Retina (tissue), 1 donor: ENCODE measurements at regions not wholly inside any gene's neighbourhood (a gene's known extent, or its start where the extent isn't known, plus 50 kb on each side); places are given as distances from the start of the nearest gene placed in this dataset.
"Not testable (repeated sequence)": the region's sequence is repeated elsewhere in the genome, so short reads cannot be mapped to it uniquely, and the experiment has no call there.

Experiments
- DNase-seq: peaks from one replicate; pipeline ENCODE4 v3.0.0-alpha.2; 2016

DNA sequence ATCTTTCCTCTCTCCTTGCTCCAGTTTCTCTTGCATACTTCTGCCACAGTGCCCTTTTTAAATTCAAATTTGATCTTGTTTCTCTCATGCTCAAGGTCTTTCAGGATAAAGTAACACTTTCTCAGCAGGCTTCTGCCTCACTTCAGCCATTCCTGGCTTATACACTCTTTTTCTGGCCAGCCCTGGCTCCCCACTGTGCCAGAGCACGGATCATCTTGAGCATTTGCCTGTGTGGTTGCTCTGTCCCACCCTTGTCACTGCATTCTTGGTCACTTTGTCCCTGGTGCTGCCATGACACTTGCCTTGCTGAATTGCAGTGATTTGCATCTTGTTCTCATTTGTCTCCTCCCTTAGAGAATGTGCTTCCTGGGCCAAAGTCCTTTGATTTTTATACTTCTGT is 634.3 kb downstream of the TMEM182 start:
- no peak for DNase-seq

DNA sequence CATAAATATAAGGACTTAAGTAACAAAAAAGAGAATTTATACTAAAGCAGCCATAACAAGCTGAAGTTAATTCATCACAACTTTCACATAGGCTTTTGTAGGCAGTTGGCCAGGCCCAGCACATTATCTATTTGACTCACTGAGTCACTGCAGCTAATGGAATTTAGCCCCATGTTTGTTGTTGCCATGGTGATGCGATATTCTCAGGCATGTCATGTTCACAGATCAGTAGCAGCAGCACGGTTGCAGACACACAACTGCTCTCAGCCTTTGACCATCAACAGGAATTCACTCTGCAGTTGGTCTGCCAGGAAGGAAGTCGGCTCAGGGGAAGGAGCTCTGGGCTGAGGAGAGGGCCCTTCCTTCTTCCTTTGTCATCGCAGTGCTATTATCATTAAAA is 639.8 kb downstream of the TMEM182 start:
- peak; percentile 58 for DNase-seq

DNA sequence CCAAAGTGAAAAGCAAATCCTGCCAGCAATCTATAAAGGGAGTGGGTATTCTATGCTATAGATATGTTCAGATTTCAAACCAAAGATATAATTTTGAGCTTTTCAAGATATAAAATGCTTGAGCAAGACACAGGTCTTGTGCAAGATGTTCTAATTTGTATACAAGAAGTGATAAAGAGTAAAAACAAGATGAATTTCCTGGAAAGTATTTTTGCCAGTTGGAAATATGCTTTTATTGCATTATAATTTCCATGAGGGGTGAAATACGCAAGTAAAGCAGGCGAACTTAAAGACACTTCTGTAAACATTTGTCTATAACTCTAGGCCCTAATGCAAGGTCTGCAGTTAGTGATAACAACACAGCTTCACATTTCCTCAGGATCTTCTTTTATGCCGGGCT is 640.5 kb downstream of the TMEM182 start:
- no peak for DNase-seq

DNA sequence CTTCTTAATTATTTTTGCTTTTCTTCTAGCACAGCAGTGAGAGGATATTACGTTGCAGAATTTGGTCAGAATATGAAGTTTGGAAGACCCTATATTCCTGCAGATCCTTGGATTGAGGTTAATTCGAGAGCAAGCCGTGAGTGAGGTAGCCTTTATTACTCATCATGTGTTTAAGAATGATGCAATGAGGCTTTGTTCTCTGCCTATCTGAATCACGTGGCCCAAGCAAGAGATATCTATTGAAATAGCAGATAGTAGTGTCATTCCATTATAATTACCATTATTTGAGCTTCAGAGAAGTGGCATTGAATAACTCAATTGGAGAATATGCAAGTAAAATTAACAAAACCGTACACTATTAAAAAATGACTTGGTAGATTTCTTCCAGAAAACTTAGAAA is 641.1 kb downstream of the TMEM182 start:
- DNase-seq: no peak

DNA sequence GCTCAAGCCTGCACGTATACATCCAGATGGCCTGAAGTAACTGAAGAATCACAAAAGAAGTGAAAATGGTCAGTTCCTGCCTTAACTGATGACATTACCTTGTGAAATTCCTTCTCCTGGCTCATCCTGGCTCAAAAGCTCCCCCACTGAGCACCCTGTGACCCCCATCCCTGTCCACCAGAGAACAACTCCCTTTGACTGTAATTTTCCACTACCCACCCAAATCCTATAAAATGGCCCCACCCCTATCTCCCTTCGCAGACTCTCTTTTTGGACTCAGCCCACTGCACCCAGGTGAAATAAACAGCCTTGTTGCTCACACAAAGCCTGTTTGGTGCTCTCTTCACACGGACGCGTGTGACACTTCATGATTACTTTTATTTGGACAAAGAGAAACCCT is 641.6 kb downstream of the TMEM182 start:
- not testable (repeated sequence) for DNase-seq

DNA sequence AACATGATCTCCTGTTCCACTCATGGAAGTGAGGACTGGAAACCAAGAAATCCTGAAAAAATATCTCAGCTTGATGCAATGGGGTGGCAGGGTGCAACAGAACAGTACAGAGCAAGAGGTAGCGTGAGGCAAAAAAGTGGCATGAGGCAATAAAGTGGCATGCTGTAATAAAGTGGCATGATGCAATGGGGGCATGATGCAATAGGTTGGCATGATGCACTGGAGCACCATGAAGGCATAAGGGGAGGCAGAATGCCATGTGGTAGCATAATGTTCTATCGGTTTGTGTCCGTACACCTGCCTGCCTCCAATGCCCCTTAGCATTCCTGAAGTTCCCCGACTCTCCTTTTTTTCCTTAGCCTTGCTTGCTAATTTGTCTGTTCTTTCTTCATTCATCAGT is 648.4 kb downstream of the TMEM182 start:
- DNase-seq: no peak

DNA sequence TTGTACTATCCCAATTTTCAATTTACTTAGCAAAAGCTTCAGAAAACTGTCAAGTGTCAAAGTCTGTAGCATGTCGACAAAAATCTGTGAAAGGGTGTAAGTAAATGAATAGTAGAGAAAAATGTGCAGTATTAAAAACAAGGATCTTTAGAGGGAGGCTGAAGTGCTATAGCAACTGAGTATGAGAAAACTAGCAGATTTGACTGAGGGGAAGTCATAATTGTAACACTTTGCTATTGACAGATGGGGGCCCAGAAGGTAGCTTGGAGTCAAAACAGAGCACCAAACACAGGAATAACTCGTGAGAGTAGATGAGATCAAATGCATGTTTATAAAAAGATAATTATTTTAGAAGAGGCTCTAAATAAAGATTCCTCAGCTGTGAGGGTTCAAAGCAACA is 657.7 kb downstream of the TMEM182 start:
- DNase-seq: no peak

DNA sequence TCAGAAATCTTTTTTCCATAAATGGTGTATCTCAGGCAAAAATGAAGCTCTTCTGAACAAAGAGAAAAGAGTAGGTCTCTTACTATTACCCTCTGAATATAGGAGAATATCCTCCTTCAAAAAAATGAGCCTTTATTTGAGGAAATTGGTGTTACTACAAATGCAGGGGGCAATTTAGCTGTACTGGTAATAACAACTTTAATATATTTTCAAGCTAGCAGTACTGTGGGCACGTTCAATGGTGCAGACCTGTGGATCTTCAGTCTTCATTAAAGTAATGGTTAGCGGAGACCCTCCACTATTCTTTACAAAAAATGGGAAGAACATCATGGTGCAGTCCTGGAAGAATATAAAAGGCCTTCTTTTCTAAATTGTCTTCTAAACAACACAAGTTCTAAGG is 661.3 kb downstream of the TMEM182 start:
- no peak for DNase-seq

DNA sequence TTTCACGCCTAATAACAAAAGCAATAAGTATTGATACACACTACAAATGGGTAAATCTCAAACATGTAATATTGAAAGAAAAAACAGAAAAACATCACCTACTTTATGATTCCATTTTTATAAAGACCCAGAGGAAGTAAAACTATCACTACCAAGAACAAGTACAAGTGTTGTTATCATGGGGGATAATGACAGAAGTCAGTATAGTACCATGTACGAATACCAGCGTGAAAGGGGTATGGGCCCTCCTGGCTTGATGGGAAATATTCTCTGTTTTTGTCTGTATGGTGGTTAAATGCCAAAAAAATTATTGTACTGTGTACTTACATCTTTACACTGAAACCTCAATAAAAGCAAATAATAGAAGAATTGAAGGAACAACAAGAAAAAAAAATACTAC is 665.7 kb downstream of the TMEM182 start:
- no peak for DNase-seq

DNA sequence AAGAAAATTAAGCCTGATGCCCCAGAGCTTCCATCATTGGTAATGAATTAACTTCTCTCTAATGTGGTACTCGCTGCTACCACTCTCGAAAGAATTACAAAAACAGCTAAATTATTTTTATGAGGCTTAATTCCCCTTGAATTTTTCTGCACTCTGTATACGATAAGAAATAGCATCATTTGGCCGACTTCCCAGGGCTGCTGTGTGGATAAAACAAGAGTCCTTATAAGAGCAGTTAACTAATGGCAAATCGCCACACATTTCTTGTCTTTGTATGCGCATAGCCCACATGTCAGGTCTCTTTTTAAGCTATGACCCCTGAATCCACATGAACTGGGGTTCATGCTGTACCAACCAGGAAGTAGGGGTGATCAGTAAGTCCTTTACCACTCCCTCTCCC is 668.4 kb downstream of the TMEM182 start:
- DNase-seq: no peak

DNA sequence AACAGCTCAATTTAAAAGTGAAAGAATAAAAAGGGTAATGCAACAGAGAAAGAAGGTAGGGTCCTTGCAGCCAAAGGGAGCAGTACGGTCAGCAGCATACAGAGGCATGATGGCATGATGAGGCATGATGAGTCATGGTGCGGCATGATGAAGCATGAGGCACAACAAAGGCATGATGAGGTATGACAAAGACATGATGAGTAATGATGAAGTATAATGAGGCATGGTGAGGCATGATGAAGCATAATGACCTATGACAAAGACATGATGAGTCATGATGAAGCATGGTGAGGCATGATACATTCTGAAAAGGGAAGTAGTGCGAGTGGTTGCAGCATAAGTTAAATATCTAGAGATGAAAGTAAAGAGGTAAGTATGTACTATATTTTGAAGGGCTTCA is 673.2 kb downstream of the TMEM182 start:
- DNase-seq: no peak

DNA sequence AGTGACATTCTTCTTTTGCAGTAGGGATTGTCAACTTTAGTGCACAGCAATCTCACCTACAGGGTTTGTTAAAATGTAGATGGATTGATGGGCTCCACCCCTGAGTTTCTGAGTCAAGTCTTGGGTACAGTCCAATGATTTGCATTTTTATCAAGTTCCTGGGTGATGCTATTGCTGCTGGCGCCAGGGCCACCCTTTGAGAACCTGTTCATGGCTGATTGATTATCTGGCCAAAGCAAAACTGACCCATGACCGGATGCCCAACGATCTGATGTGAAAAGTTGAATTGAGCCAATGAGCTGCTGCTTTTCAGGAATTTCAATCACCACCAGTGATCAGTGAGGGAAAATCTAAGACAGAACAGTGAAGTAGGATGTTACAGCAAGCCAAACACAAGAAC is 675.3 kb downstream of the TMEM182 start:
- DNase-seq: no peak

DNA sequence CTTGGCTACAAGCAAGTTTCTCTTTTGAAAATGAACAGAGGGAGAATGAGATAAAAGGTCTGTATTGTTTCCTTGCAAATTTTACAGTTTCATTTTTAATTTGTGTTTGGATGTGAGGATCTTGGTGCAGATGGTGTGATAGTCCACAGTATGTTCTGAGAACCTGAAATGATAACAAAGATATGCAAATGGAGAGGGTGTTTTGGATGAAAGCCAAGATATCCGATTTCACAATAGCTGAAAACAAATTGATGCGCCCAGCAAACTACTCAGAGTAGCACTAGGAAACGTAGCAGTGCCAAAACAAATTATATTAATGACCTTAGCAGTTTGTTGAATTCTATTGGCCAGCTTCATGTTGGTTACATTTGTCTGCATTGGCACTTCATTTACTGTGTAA is 683.5 kb downstream of the TMEM182 start:
- DNase-seq: no peak

DNA sequence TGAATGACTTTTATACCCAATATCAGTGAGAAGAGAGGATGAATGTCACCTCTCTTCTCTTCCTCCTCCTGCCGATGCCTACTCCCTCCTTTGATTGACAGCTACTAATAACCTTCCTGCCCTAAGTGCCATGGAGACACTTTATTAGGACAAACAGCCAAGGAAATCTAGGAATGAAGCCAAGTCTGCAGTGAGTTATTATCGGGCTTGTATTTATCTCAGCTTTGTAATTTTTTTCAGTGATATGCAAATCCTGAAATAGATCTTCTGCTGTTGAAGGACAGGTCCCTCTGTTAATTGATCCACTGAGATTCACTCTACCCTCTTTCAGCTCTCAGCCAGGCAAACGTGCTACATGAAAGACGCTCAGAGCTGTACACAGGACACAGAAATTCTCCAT is 686.7 kb downstream of the TMEM182 start:
- no peak for DNase-seq

DNA sequence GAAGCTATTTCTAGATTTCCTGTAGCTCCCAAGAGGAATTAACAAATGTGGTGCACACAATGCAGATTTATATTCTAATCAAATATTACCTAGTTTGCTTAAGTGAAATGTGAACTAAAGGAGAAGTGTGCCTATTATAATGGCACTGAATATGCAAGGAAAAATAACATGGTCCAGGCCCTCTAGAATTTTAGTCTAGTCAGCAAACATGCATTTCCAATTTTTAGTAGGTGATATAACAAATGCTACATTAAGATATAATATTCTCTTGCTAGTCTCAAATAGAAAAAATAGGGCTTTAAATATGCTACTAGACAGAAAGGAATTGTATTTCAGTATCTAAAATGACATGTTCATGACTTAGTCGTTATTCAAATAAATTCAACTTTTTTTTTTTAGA is 689.5 kb downstream of the TMEM182 start:
- DNase-seq: no peak

DNA sequence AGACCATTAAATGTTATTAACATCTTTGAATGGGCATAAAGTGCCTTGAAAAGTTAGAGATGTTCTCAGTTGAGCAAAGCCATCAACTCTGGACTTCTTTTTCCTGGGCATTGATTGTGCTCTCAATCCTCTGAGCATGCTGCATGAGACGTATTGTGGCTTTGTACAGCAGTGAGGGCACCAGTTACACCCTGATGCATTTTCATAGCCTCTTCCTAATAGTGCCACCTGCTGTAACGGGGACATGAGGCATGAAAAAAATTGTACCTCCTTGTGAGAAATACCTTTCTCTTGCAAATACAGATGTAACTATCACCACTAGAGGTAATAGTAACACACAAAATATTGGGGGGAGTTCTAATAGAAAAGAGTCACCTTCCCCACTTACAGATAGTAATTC is 697.5 kb downstream of the TMEM182 start:
- DNase-seq: no peak

DNA sequence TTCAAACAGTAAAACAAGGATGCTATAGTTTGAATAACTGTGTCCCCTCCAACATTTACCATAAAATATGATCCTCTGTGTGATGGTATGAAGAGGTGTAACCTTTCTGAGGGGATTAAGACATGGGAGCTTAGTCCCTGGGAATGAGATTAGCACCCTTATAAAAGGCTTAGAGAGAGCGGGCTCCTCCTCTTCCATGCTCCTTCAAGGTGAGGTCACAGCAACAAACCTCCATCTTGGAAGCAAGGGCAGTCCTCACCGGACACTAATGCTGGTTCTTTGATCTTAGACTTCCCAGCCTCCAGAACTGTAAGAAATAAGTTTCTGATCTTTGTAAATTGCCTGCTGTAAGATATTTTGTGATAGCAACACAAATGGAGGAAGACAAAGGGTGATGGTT is 700.3 kb downstream of the TMEM182 start:
- no peak for DNase-seq

DNA sequence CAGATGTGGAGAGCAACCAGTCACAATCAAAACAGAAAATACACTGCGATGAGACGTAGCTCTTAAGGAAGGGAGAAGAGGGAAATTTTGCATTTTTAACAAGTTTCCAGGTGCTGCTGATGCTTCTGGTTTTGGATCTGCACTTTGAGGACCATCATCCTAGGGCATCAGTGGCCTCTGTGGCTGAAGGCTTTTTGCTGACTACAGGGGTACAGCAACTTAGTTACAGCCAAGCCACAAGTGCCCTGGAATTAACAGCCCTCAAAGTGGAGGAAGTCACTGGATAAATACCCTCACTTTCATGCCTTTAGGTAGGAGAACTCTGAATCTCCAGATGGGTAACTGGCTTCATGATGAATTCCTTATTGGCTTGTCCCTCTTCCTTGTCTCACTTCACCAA is 700.9 kb downstream of the TMEM182 start:
- no peak for DNase-seq

DNA sequence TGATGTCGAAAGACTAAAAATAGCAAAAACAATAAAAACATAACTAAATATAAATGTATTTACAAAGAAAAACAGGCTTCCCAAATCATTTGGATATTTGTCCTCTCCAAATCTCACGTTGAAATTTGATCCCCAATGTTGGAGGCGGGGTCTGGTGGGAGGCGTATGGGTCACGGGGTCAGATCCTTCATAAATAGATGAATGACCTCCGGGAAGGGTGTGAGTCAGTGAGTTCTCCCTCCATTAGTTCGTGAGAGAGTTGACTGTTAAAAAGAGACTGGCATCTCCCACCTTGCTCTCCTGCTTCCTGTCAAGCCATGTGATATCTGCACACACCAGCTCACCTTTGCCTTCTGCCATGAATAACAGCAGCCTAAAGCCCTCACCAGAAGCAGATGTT is 703.0 kb downstream of the TMEM182 start:
- DNase-seq: no peak

DNA sequence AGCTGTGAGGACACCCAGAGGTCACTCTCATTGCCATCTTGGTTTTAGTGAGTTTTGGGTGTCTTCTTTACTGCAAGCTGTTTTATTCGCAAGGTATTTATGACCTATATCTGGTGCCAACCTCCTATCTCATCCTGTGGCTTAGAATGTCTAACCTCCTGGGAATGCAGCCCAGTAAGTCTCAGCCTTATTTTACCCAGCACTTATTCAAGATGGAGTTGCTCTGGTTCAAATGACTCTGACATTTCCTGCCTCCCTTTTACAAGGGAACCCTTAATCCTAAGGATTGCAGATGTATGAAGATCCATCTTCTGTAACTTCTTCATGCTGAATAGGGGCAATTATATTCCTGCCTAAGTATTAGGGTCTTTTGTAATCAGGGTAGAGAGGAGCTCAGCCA is 708.0 kb downstream of the TMEM182 start:
- no peak for DNase-seq

DNA sequence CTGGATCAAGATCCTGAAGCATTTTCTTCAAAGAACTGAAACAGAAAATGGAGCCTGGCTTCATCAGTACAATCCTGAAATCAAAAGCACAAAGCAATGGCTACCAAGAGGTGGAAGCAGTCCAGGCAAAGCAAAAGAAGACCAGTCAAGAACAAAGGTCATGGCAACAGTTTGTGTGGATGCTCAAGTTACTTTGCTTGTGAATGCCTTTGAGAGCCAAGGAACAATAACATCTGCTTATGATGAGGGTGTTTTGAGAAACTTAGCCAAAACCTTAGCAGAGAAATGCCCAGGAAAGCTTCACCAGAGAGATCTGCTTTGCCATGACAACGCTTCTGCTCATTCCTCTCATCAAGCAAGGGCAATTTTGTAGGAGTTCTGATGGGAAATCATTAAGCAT is 723.1 kb downstream of the TMEM182 start:
- DNase-seq: no peak

DNA sequence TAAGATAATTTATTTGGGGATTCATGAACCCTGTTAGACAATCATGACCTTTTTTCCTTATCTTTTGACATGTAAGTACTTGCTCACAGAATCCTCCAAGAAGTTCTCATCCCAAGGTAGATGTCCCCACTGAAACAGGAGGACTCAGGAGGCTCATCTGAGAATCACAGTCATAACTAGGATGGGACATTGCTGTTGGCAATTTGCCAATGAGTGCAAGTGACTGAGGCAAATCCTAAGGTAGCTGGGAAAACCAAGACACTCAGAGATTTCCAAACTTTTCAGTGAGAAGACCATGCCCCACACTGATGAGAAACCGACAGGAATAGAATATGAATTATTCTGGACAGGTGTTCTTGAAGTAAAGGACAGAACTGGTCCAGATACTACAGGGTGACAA is 735.0 kb downstream of the TMEM182 start:
- DNase-seq: no peak

DNA sequence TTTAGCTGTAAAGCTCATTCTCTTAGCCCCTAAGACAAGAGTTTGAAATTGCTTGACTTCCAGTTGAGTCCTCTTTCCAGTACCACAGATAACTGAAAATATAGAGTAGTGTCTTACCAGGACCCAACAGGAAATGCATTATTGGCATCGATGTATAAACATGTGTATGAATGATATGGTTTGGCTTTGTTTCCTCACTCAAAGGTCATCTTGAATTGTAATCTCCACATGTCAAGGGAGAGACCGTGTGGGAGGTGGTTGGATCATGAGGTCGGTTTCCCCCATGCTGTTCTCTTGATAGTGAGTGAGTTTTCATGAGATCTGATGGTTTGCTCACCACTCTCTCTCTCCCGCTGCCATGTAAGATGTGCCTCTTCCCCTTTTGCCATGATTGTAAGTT is 745.0 kb downstream of the TMEM182 start:
- DNase-seq: no peak

DNA sequence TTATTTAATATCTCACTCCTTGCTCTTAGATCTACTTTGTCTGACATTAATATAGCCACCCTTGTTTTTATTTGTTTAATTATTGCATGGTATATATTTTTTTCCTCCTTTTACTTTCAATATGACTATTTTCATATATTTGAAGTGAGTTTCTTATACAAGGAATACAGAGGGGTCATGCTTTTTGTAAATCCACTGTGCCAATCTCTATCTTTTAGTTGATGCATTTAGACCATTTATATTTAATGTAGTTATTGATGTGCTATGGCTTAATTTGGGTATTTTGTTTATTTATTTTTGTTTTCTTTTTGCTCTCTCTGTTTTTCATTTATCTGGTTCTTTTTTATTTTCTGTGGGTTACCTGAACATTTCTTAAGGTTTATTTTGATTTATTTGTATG is 750.6 kb downstream of the TMEM182 start:
- DNase-seq: no peak

DNA sequence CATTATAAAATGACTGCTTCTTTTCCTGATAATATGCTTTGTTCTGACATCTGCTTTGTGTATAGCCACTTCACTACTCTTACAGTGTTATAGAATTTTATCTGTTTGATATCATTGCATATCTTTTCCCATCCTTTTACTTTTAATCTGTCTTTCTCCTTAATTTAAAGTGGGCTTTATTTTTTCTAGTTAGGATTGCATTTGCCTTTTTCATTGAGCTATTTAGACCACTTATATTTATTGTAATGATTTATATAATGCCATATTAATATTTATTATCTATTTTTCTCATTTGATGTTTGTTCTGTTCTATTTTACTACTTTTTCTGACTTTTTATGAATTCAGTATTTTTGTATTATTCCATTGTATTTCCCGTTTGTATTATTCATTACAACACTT is 758.7 kb downstream of the TMEM182 start:
- no peak for DNase-seq

DNA sequence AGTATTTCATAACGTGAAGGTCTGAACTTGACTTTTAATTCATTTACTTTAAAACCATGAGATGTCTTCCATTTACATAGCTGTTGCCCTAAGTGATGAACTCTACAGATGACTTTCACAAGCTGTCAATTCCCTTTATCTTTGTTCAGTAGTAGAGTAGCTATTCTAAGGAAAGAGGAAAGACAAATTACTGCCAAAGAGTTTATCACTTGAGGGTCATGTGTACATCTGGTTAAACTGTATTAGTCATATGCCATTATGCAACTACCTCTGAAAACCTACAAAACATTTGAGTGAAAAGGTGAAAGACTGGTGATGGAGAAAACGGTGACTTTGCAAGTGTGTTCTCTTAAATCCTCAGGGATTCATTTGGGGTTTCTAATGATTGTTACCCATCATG is 763.9 kb downstream of the TMEM182 start:
- no peak for DNase-seq
